LNCaP clone FGC (cell line): ENCODE measurements at regions not wholly inside any gene's neighbourhood (a gene's known extent, or its start where the extent isn't known, plus 50 kb on each side); places are given as distances from the start of the nearest gene placed in this dataset.

Experiments
- DNase-seq: peaks from one replicate; pipeline ENCODE4 v3.0.0-alpha.2; 2011; ENCODE audit warnings: low read depth
- H3K4me3 ChIP-seq: 2 replicates; pipeline ENCODE4 v1.5.1; 2011; ENCODE audit warnings: mild to moderate bottlenecking, low read depth, low read length, control low read depth
- TF ChIP-seq, protein P1 (sequence below): IDR thresholded peaks from 2 replicates; pipeline ENCODE4 v1.5.1; 2012; ENCODE audit warnings: mild to moderate bottlenecking; ENCODE audit not compliant: control insufficient read depth, insufficient read depth; ENCODE audit errors: extremely low read depth

GRCh38 chr4:78667325-78667724, 108.8 kb upstream of the BMP2K start:
- no peak overlapping the region for H3K4me3 ChIP-seq
- TF ChIP-seq, protein P1, sequence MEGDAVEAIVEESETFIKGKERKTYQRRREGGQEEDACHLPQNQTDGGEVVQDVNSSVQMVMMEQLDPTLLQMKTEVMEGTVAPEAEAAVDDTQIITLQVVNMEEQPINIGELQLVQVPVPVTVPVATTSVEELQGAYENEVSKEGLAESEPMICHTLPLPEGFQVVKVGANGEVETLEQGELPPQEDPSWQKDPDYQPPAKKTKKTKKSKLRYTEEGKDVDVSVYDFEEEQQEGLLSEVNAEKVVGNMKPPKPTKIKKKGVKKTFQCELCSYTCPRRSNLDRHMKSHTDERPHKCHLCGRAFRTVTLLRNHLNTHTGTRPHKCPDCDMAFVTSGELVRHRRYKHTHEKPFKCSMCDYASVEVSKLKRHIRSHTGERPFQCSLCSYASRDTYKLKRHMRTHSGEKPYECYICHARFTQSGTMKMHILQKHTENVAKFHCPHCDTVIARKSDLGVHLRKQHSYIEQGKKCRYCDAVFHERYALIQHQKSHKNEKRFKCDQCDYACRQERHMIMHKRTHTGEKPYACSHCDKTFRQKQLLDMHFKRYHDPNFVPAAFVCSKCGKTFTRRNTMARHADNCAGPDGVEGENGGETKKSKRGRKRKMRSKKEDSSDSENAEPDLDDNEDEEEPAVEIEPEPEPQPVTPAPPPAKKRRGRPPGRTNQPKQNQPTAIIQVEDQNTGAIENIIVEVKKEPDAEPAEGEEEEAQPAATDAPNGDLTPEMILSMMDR: no peak
- no peak for DNase-seq

- no peak for DNase-seq
- TF ChIP-seq, protein P1: no peak
Observed at GRCh38 chr4:78667764-78668163, 108.4 kb upstream of the BMP2K start.

DNA sequence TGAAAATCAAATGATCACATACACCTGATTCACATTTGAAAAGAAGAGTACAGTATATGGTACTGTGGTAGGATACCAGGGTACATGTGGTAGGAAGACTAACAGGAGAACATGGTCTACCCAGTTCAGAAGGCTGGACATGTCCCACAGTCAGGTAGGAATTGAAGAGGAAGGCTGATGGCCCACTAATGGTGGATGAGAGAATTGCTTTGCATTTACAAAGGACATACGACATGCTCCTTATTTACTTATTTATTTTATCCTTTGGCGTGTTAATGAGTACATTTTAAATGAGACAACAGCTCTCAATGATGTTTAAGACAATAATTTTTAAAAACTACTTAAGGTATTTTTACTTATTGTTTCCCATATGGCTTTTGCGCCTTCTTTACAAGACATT, 106.7 kb upstream of the BMP2K start:
- no peak overlapping the region for H3K4me3 ChIP-seq
- TF ChIP-seq, protein P1: 0 out of 2 replicates have a peak, but pooled peaks have one; percentile 0
- no peak for DNase-seq

More at GRCh38 chr4:78667764-78668163, 108.4 kb upstream of the BMP2K start:
- no peak overlapping the region for H3K4me3 ChIP-seq

DNA sequence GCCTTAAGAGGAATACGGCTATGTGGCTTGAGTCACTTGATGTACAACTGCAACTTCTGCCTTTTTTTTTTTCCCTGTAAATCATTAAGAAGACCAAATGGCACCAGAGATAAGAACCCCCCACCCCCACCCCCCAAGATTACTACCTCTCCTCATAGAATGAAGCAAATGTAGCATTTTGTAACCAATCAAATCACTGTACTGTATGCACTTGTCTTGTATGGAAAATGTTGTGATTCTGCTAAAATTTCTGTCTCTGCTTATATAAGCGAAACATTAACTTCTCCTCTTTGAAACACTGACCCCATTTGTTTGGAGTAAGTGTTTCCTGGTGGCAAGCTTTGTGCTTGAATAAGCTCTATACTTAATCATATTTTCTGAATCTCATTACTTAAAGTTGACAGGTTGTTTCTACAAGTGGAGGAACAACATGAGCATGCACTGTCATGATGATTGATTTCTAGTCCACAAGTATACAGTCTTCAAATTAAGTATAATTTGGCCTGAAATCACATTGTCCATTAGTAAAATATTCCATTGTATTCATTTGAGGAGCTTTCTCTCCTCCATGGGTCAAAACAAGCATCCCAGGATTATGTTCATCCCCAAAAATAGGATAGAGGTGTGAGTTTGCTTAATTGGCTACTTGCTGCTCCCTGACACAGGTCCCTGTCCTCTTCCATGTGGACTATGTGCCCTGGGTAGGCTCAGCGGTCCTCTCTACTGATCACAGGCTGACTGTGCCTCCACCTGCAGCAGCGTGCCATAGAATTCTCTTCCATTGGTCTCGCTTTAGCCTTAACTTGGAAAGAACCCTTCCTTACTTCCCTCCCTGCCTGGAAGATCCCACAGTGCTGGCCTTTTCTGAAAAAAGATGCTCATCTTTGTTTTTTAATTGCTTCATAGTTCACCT, 104.0 kb upstream of the BMP2K start:
- no peak for DNase-seq
- TF ChIP-seq, protein P1: no peak
- no peak overlapping the region for H3K4me3 ChIP-seq

- DNase-seq: no peak
- TF ChIP-seq, protein P1: no peak
- H3K4me3 ChIP-seq: no peak overlapping the region
Observed at GRCh38 chr4:78673337-78673736, 102.8 kb upstream of the BMP2K start.

GRCh38 chr4:78675325-78675724, 100.8 kb upstream of the BMP2K start:
- TF ChIP-seq, protein P1: no peak
- DNase-seq: no peak
- H3K4me3 ChIP-seq: no peak overlapping the region
